ENCODE measurements at regions not wholly inside any gene's neighbourhood (a gene's known extent, or its start where the extent isn't known, plus 50 kb on each side); places are given as distances from the start of the nearest gene placed in this dataset.

- TF ChIP-seq ZNF462 (CRISPR knock-in tag; IDR thresholded peaks at IDR 0.05) (no peak), ZNF114 (CRISPR knock-in tag; IDR thresholded peaks at IDR 0.05) (no peak)
Observed at GRCh38 chr14:30292541-30292940, 266.4 kb upstream of the G2E3 start (continued).

GRCh38 chr14:30295980-30296379, 263.0 kb upstream of the G2E3 start:
- Histone ChIP-seq H4K20me1 (replicated peaks; ENCODE audit: insufficient read depth) (no peaks in the 10 kb centered on the region), H3K4me2 (no peak overlapping the region), H2AFZ (no peak overlapping the region), H3K36me3 (ENCODE audit: insufficient read depth) (no peaks in the 10 kb centered on the region), H3K79me2 (replicated peaks; ENCODE audit: insufficient read depth) (no peaks in the 10 kb centered on the region), H3K4me3 (no peak overlapping the region), H3K27me3 (ENCODE audit: insufficient read depth) (no peaks in the 10 kb centered on the region), H3K4me1 (ENCODE audit: insufficient read depth) (no peaks in the 10 kb centered on the region), H3K27ac (ENCODE audit: low read depth) (no peak overlapping the region), H3F3A (replicated peaks; ENCODE audit: low read depth) (no peaks in the 10 kb centered on the region), H3K9me2 (ENCODE audit: insufficient read depth) (no peaks in the 10 kb centered on the region)
- DNase-seq (ENCODE audit: low spot score) (no peak), ATAC-seq (no peak)
- Mint-ChIP-seq H3K4me3 (no peak overlapping the region), H3K9me3 (no peaks in the 10 kb centered on the region), H3K27ac (no peak overlapping the region), H3K4me1 (no peaks in the 10 kb centered on the region), H3K36me3 (ENCODE audit: low read depth) (no peaks in the 10 kb centered on the region), H3K27me3 (ENCODE audit: insufficient read depth, low read depth, poor library complexity) (peaks cover 7% of the 10 kb centered on the region)
- TF ChIP-seq JUNB (IDR thresholded peaks at IDR 0.05; ENCODE audit: unreplicated experiment), result no peak
- TF ChIP-seq STAT1 (IDR thresholded peaks at IDR 0.05; ENCODE audit: unreplicated experiment), result no peak
- no peak for TF ChIP-seq EZH2phosphoT487 (IDR thresholded peaks at IDR 0.05; ENCODE audit: unreplicated experiment)
- no peak for TF ChIP-seq NANOG (IDR thresholded peaks at IDR 0.05; ENCODE audit: borderline replicate concordance)
- no peak for TF ChIP-seq CREB1 (CRISPR knock-in tag; IDR thresholded peaks at IDR 0.05; ENCODE audit: low read depth)

All from GM23338 (cell line).